Neural crest cell (in vitro differentiated cells): ENCODE measurements at regions not wholly inside any gene's neighbourhood (a gene's known extent, or its start where the extent isn't known, plus 50 kb on each side); places are given as distances from the start of the nearest gene placed in this dataset.

ENCODE experiments used
- DNase-seq: peaks from one replicate; pipeline ENCODE4 v3.0.0; 2021; ENCODE audit warnings: low read depth, mixed read lengths, low spot score
- H3K27ac Mint-ChIP-seq: one replicate; pipeline ENCODE4 v1.8.0; 2021; ENCODE audit warnings: mild to moderate bottlenecking, mixed read lengths; ENCODE audit not compliant: unreplicated experiment
- H3K27me3 Mint-ChIP-seq: 2 replicates; pipeline ENCODE4 v1.8.0; 2021; ENCODE audit warnings: low read depth, mild to moderate bottlenecking, mixed read lengths
- H3K36me3 Mint-ChIP-seq: 2 replicates; pipeline ENCODE4 v1.8.0; 2021; ENCODE audit warnings: low read depth, mild to moderate bottlenecking, mixed read lengths
- H3K4me1 Mint-ChIP-seq: 2 replicates; pipeline ENCODE4 v1.8.0; 2021; ENCODE audit warnings: mixed read lengths
- H3K4me3 Mint-ChIP-seq: one replicate; pipeline ENCODE4 v1.8.0; 2021; ENCODE audit warnings: mild to moderate bottlenecking, mixed read lengths
- H3K9me3 Mint-ChIP-seq: 2 replicates; pipeline ENCODE4 v1.8.0; 2021; ENCODE audit warnings: mixed read lengths
- TF ChIP-seq, protein P1 (sequence below): fragments of 200-600 bp; sonication (generic); conservative IDR thresholded peaks from 2 replicates; pipeline ENCODE4 v1.5.0; 2021; ENCODE audit warnings: antibody characterized with exemption, mild to moderate bottlenecking

DNA sequence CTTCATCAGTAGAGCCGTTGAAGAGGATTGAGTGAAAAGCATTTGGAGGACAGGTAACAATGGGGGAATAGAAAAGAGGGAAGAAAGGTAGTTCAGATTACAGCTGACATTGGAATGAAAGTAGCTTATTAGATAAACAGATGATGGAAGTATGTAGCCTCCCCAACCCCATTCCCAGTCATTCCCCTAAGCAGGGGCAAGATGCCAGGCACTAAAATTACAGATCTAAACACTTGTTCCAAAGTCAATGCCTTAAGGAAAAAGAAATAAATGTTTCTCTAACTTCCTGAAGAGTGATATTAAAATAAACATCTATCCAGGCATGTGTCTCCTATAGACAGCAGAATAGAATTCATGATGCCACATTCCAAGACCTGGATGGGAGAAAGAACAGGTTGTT, 350.8 kb downstream of the PDGFC start:
- Mint-ChIP-seq H3K36me3 (no peaks in the 10 kb centered on the region), H3K27me3 (no peaks in the 10 kb centered on the region), H3K4me1 (no peaks in the 10 kb centered on the region), H3K9me3 (peaks cover 4% of the 10 kb centered on the region), H3K27ac (no peak overlapping the region), H3K4me3 (no peak overlapping the region)
- TF ChIP-seq, protein P1, sequence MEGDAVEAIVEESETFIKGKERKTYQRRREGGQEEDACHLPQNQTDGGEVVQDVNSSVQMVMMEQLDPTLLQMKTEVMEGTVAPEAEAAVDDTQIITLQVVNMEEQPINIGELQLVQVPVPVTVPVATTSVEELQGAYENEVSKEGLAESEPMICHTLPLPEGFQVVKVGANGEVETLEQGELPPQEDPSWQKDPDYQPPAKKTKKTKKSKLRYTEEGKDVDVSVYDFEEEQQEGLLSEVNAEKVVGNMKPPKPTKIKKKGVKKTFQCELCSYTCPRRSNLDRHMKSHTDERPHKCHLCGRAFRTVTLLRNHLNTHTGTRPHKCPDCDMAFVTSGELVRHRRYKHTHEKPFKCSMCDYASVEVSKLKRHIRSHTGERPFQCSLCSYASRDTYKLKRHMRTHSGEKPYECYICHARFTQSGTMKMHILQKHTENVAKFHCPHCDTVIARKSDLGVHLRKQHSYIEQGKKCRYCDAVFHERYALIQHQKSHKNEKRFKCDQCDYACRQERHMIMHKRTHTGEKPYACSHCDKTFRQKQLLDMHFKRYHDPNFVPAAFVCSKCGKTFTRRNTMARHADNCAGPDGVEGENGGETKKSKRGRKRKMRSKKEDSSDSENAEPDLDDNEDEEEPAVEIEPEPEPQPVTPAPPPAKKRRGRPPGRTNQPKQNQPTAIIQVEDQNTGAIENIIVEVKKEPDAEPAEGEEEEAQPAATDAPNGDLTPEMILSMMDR: no peak
- DNase-seq: no peak

DNA sequence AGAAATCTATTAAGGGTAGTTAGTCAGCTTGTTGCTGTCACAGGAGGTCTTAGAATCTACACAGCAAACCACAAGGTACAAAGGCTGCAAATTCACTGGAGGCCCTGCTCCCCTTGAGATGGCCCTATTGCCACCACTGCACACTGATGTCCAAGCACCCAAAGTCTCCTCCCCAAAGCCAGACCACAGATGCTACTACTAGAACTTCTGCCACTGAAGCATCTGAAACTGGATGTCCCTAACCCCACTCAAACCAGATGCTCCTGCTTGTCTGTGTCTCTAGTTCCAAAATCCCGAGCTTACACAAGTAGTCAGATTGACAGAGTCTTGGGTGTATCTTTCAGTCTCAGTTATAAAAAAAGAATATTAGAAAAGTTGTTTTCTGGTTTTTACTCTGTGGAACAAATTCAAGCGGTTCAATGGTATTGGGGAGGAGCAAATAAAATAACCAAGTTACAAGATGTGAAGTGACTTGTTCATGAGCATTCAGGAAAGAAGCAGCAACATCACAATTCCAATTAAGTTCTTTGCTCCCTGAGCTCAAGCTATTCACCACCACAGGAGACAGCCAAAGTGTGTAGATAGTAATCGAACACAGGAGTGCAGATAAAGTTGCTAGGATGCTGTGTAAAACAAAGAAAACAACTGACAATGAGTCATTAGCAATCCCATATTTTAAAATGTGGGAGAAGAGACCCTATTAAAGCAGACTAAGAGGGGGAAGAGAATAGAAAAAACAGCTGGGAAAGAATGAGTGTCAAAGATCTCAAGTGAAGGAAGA, 352.3 kb downstream of the PDGFC start:
- no peak overlapping the region for H3K27ac Mint-ChIP-seq
- no peaks in the 10 kb centered on the region for H3K27me3 Mint-ChIP-seq
- H3K4me3 Mint-ChIP-seq: no peak overlapping the region
- no peaks in the 10 kb centered on the region for H3K36me3 Mint-ChIP-seq
- no peaks in the 10 kb centered on the region for H3K9me3 Mint-ChIP-seq
- no peak for DNase-seq
- TF ChIP-seq, protein P1: no peak
- peaks cover 6% of the 10 kb centered on the region for H3K4me1 Mint-ChIP-seq

DNA sequence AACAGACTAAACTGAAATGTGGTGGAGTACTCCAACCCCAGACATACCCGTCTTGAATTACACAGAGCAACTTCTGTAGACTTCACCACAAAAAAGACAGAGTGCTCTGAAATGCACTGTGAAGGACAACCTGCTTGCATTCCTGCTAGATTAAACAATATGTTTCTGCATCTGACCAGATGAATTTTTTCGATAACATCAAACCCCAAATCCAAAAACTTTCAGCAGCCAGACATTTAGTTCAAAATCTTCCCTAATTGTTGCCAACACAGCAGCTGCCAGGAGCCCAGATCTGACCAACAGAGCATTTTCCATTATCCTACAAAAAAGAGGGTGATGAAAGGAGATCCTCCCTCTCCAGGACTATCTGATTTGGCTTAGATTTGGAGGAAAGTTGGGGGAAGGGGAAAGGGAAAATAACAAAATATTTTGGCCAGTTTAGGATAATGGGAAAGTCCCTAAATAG, 356.5 kb downstream of the PDGFC start:
- Mint-ChIP-seq H3K4me1 (peaks cover 6% of the 10 kb centered on the region), H3K9me3 (no peaks in the 10 kb centered on the region), H3K27me3 (no peaks in the 10 kb centered on the region), H3K36me3 (no peaks in the 10 kb centered on the region), H3K27ac (no peak overlapping the region), H3K4me3 (no peak overlapping the region)
- DNase-seq: no peak
- TF ChIP-seq, protein P1: no peak

DNA sequence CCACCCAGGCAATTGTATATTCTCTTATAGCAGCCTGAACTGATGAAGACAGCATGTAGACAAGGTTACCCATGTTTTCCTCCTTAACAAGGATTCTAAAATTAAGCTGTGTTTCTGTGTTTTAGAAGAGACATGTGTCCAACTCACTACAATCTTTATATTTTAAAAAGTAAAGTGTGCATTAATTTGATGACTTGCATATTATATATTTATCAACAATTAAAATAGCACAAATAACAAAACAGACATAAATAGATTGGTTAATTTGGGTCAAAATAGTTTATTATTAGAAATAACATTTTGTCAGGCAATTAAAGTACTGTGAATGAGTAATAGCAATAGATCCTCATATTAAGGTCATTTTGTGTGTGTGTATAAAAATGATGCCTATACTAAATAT, 357.1 kb downstream of the PDGFC start:
- Mint-ChIP-seq H3K4me1 (peaks cover 6% of the 10 kb centered on the region), H3K9me3 (no peaks in the 10 kb centered on the region), H3K36me3 (no peaks in the 10 kb centered on the region), H3K4me3 (no peak overlapping the region), H3K27me3 (no peaks in the 10 kb centered on the region), H3K27ac (no peak overlapping the region)
- no peak for DNase-seq
- TF ChIP-seq, protein P1: no peak

DNA sequence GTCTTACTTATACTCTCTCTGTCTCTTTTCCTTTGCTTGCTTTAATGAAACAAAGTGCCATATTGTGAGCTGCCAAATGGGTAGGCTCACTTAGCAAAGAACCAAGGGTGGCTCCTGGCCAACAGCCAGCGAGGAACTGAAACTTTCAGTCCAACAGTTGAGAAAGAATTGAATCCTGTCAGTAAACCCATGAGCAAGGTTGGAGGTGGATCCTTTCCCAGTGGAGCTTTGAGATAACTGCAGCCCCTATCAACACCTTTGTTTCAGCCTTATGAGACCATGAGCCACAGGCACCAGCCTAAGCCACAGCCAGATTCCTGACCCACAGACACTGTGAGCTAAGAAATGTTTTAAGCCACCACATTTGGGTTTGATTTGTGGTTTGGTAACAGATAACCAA, 362.2 kb downstream of the PDGFC start:
- Mint-ChIP-seq H3K27ac (no peak overlapping the region), H3K36me3 (no peaks in the 10 kb centered on the region), H3K4me1 (no peaks in the 10 kb centered on the region), H3K4me3 (no peak overlapping the region), H3K27me3 (no peaks in the 10 kb centered on the region), H3K9me3 (no peaks in the 10 kb centered on the region)
- no peak for DNase-seq
- TF ChIP-seq, protein P1: no peak
